ENCODE measurements at regions not wholly inside any gene's neighbourhood (a gene's known extent, or its start where the extent isn't known, plus 50 kb on each side); places are given as distances from the start of the nearest gene placed in this dataset.

- no peak overlapping the region for H2AFZ ChIP-seq
- no peaks in the 10 kb centered on the region for H3K79me2 ChIP-seq (replicated peaks; ENCODE audit: insufficient read depth)
- DNase-seq (ENCODE audit: low spot score), result no peak
- no peaks in the 10 kb centered on the region for H4K20me1 ChIP-seq (replicated peaks; ENCODE audit: insufficient read depth)
- Mint-ChIP-seq H3K4me1 (no peaks in the 10 kb centered on the region), H3K27ac (no peak overlapping the region), H3K9me3 (peaks cover 5% of the 10 kb centered on the region; the same call in 2 of the 3 replicates), H3K36me3 (ENCODE audit: low read depth) (peaks cover 4% of the 10 kb centered on the region; the same call in 1 of the 3 replicates), H3K4me3 (no peak overlapping the region), H3K27me3 (ENCODE audit: insufficient read depth, low read depth, poor library complexity) (no peaks in the 10 kb centered on the region)
- no peaks in the 10 kb centered on the region for H3F3A ChIP-seq (replicated peaks; ENCODE audit: low read depth)
- peaks cover 5% of the 10 kb centered on the region; the same call in 1 of the 2 replicates for H3K36me3 ChIP-seq (ENCODE audit: insufficient read depth)
- no peak overlapping the region for H3K27ac ChIP-seq (ENCODE audit: low read depth)
- no peaks in the 10 kb centered on the region for H3K4me1 ChIP-seq (ENCODE audit: insufficient read depth)
- H3K4me2 ChIP-seq, result no peak overlapping the region
- ATAC-seq, result no peak
- H3K4me3 ChIP-seq, result no peak overlapping the region
- H3K27me3 ChIP-seq (ENCODE audit: insufficient read depth), result no peaks in the 10 kb centered on the region
- H3K9me2 ChIP-seq (ENCODE audit: insufficient read depth), result no peaks in the 10 kb centered on the region
- TF ChIP-seq CTCF (conservative IDR thresholded peaks at IDR 0.05; ENCODE audit: low read depth in 2 of 2), result no peak
- no peak for TF ChIP-seq ZNF331 (CRISPR knock-in tag; IDR thresholded peaks at IDR 0.05; ENCODE audit: low read depth)
- TF ChIP-seq POLR2AphosphoS5 (IDR thresholded peaks at IDR 0.05; ENCODE audit: low read depth), result no peak
- TF ChIP-seq JUNB (IDR thresholded peaks at IDR 0.05; ENCODE audit: unreplicated experiment), result no peak
These were observed 686.7 kb upstream of the MARCKS start for GRCh38 chr6:113170454-113170853.

- no peaks in the 10 kb centered on the region for H3F3A ChIP-seq (replicated peaks; ENCODE audit: low read depth)
- H3K9me3 Mint-ChIP-seq, result peaks cover 5% of the 10 kb centered on the region; the same call in 2 of the 3 replicates
- H3K79me2 ChIP-seq (replicated peaks; ENCODE audit: insufficient read depth), result no peaks in the 10 kb centered on the region
- no peaks in the 10 kb centered on the region for H3K4me1 ChIP-seq (ENCODE audit: insufficient read depth)
- H3K4me2 ChIP-seq, result no peak overlapping the region
- H3K9me2 ChIP-seq (ENCODE audit: insufficient read depth), result no peaks in the 10 kb centered on the region
- no peak overlapping the region for H3K27ac Mint-ChIP-seq
- no peaks in the 10 kb centered on the region for H3K4me1 Mint-ChIP-seq
- H2AFZ ChIP-seq, result no peak overlapping the region
- no peaks in the 10 kb centered on the region for H3K27me3 Mint-ChIP-seq (ENCODE audit: insufficient read depth, low read depth, poor library complexity)
- H3K27ac ChIP-seq (ENCODE audit: low read depth), result no peak overlapping the region
- H3K36me3 ChIP-seq (ENCODE audit: insufficient read depth), result peaks cover 5% of the 10 kb centered on the region; the same call in 1 of the 2 replicates
- H3K36me3 Mint-ChIP-seq (ENCODE audit: low read depth), result peaks cover 4% of the 10 kb centered on the region; the same call in 1 of the 3 replicates
- ATAC-seq, result no peak
- H4K20me1 ChIP-seq (replicated peaks; ENCODE audit: insufficient read depth), result no peaks in the 10 kb centered on the region
- no peak for DNase-seq (ENCODE audit: low spot score)
- H3K4me3 Mint-ChIP-seq, result no peak overlapping the region
- no peak overlapping the region for H3K4me3 ChIP-seq
- H3K27me3 ChIP-seq (ENCODE audit: insufficient read depth), result no peaks in the 10 kb centered on the region
- TF ChIP-seq CREB1 (CRISPR knock-in tag; IDR thresholded peaks at IDR 0.05; ENCODE audit: low read depth), result no peak
- TF ChIP-seq EZH2phosphoT487 (IDR thresholded peaks at IDR 0.05; ENCODE audit: unreplicated experiment), result no peak
- TF ChIP-seq ZNF462 (CRISPR knock-in tag; IDR thresholded peaks at IDR 0.05), result no peak
- no peak for TF ChIP-seq EZH2 (IDR thresholded peaks at IDR 0.05; ENCODE audit: low read depth, unreplicated experiment)
- TF ChIP-seq POLR2AphosphoS5 (IDR thresholded peaks at IDR 0.05; ENCODE audit: low read depth), result no peak
- no peak for TF ChIP-seq ZNF114 (CRISPR knock-in tag; IDR thresholded peaks at IDR 0.05)
- no peak for TF ChIP-seq REST (IDR thresholded peaks at IDR 0.05; ENCODE audit: unreplicated experiment)
- no peak for TF ChIP-seq NANOG (IDR thresholded peaks at IDR 0.05; ENCODE audit: borderline replicate concordance)
These were observed 685.3 kb upstream of the MARCKS start for GRCh38 chr6:113171882-113172281.
